Erythroblast (primary cell): ENCODE measurements at regions not wholly inside any gene's neighbourhood (a gene's known extent, or its start where the extent isn't known, plus 50 kb on each side); places are given as distances from the start of the nearest gene placed in this dataset.

Experiments
- GATA1 ChIP-seq: IDR thresholded peaks from 2 replicates; pipeline ENCODE4 v1.6.1; 2011; ENCODE audit warnings: low read depth, mild to moderate bottlenecking, control low read depth, low read length, moderate library complexity
- POLR2A ChIP-seq: IDR thresholded peaks from 2 replicates; pipeline ENCODE4 v1.6.1; 2011; ENCODE audit warnings: mild to moderate bottlenecking, low read length

DNA sequence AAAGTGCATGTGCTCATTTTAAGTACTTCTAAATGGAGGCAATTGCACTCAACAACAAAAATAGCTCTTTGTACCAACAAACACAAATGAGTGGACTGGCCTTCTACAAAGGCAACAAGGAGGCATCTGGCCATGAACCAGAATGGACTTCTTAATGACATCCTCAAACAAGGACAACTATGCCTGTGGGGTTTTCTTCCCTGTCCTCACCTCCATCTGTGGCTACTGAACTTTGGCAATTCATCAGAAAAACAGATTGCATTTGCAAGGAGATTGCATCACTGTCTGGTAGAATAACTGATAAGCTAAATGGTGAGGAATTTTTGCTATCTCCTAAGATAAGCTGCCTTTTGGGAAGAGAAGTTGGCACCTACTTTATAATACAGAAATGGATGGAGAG is 447.3 kb upstream of the CCNG1 start:
- no peak for TF ChIP-seq POLR2A
- TF ChIP-seq GATA1 = no peak
